Thyroid gland (tissue), 4 donors: ENCODE measurements at regions not wholly inside any gene's neighbourhood (a gene's known extent, or its start where the extent isn't known, plus 50 kb on each side); places are given as distances from the start of the nearest gene placed in this dataset.

ENCODE experiments used
- DNase-seq, 2 donors: peaks; one replicate each; pipeline ENCODE4 v3.0.0-alpha.2; 2019
- H3K27ac ChIP-seq, 3 donors: fragments of 200-600 bp; sonication (generic); 1 replicate in 2 of 3; 2 replicates in 1 of 3; pipeline ENCODE4 v1.5.1; 2016 to 2019; ENCODE audit warnings: mild to moderate bottlenecking in 1 of 3, moderate library complexity in 1 of 3
- H3K27me3 ChIP-seq: fragments of 200-600 bp; sonication (generic); one replicate; pipeline ENCODE4 v1.5.1; 2019
- H3K36me3 ChIP-seq, 2 donors: fragments of 200-600 bp; sonication (generic); one replicate each; pipeline ENCODE4 v1.5.1; 2016 to 2019
- H3K4me1 ChIP-seq, 2 donors: fragments of 200-600 bp; sonication (generic); one replicate each; pipeline ENCODE4 v1.5.1; 2017 to 2019
- H3K4me3 ChIP-seq, 3 donors: fragments of 200-600 bp; sonication (generic); replicated peaks in 1 of 3; 1 replicate in 2 of 3; 2 replicates in 1 of 3; pipeline ENCODE4 v1.5.1; 2016; ENCODE audit warnings: mild to moderate bottlenecking in 1 of 3
- H3K9me3 ChIP-seq: fragments of 200-600 bp; sonication (generic); one replicate; pipeline ENCODE4 v1.5.1; 2017
- POLR2A ChIP-seq, 2 donors: fragments of 450-650 bp; IDR thresholded peaks; one replicate each; pipeline ENCODE4 v1.6.1; 2017; ENCODE audit warnings: antibody characterized with exemption in 2 of 2, mild to moderate bottlenecking in 2 of 2, moderate library complexity in 1 of 2
- WGBS, 2 donors: methylation state at CpG; one replicate each; pipeline ENCODE4 v1.1.5; 2017; 5-methylcytosine and 5-hydroxymethylcytosine counted together
- intact Hi-C: fragments of 100-400 bp; cut with DNase I; formaldehyde crosslinking; loops from one replicate; pipeline ENCODE4 v1.15.1; 2023
- TF ChIP-seq, protein P1 (sequence below), 6 experiments: fragments of 200-600 bp in 3 of 6; fragments of 450-650 bp in 3 of 6; sonication (generic) in 3 of 6; IDR thresholded peaks; one replicate each; pipeline ENCODE4 v1.5.1; 2016 to 2019; ENCODE audit warnings: antibody characterized with exemption in 6 of 6, mild to moderate bottlenecking in 2 of 6, inconsistent platforms in 1 of 6, moderate library complexity in 1 of 6

DNA sequence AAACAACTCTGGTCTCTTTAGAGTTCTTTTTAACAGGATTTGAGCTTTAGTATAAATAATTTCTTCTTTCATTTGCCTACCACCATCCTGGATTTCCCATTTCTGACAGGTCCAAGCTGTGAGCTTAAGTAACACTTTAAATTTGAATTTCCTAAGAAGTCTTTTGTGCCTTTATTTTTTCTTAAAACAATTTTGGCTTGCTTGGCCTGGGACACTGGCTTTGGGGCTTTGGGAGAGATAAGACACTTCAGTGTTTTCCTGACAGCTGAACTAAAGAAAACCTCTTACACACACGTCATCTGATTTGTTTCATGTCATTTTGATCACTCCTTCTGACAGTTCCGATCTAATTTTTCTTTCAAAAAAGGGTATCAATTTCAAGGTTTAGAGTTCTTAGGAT lies 121.3 kb upstream of the BMPER start:
- Histone ChIP-seq H3K27ac (no peak overlapping the region), H3K4me1 (no peaks in the 10 kb centered on the region), H3K9me3 (no peaks in the 10 kb centered on the region), H3K36me3 (no peaks in the 10 kb centered on the region), H3K4me3 (no peak overlapping the region), H3K27me3 (no peaks in the 10 kb centered on the region)
- 91 to 94% methylated on average over 2 of the region's 2 CpGs for WGBS, 2 donors
- TF ChIP-seq, protein P1, sequence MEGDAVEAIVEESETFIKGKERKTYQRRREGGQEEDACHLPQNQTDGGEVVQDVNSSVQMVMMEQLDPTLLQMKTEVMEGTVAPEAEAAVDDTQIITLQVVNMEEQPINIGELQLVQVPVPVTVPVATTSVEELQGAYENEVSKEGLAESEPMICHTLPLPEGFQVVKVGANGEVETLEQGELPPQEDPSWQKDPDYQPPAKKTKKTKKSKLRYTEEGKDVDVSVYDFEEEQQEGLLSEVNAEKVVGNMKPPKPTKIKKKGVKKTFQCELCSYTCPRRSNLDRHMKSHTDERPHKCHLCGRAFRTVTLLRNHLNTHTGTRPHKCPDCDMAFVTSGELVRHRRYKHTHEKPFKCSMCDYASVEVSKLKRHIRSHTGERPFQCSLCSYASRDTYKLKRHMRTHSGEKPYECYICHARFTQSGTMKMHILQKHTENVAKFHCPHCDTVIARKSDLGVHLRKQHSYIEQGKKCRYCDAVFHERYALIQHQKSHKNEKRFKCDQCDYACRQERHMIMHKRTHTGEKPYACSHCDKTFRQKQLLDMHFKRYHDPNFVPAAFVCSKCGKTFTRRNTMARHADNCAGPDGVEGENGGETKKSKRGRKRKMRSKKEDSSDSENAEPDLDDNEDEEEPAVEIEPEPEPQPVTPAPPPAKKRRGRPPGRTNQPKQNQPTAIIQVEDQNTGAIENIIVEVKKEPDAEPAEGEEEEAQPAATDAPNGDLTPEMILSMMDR (IDR thresholded peaks at IDR 0.05), result no peak
- TF ChIP-seq POLR2A (IDR thresholded peaks at IDR 0.05), result no peak
- DNase-seq, result no peak
- intact Hi-C loops, result no loop called here

DNA sequence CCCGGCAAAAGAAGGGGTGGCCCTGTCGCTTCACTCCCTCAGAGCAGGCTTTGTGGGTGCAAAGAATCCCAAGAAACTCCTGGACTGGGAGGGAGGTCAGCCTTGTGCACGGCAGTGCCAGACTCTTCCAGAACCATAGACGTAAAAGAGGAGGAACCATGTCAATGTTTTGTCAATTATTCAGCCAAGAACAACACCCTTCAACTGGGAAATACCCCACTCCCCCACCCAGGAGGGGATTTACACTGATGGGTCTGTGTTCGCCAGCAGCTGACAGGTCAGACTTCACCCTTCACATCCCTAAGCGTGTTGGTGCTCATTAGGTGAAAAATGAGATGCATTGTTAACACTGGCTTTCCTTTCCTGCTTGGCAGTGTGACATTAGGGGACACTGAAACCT lies 116.8 kb upstream of the BMPER start:
- no peak overlapping the region for H3K4me3 ChIP-seq
- intact Hi-C loops, result no loop called here
- 77 to 80% methylated on average over 6 of the region's 6 CpGs for WGBS, 2 donors
- no peaks in the 10 kb centered on the region for H3K4me1 ChIP-seq
- TF ChIP-seq, protein P1 (IDR thresholded peaks at IDR 0.05), result no peak
- TF ChIP-seq POLR2A (IDR thresholded peaks at IDR 0.05), result no peak
- H3K9me3 ChIP-seq, result no peaks in the 10 kb centered on the region
- no peaks in the 10 kb centered on the region for H3K27me3 ChIP-seq
- H3K27ac ChIP-seq, result no peak overlapping the region
- no peak for DNase-seq
- no peaks in the 10 kb centered on the region for H3K36me3 ChIP-seq

DNA sequence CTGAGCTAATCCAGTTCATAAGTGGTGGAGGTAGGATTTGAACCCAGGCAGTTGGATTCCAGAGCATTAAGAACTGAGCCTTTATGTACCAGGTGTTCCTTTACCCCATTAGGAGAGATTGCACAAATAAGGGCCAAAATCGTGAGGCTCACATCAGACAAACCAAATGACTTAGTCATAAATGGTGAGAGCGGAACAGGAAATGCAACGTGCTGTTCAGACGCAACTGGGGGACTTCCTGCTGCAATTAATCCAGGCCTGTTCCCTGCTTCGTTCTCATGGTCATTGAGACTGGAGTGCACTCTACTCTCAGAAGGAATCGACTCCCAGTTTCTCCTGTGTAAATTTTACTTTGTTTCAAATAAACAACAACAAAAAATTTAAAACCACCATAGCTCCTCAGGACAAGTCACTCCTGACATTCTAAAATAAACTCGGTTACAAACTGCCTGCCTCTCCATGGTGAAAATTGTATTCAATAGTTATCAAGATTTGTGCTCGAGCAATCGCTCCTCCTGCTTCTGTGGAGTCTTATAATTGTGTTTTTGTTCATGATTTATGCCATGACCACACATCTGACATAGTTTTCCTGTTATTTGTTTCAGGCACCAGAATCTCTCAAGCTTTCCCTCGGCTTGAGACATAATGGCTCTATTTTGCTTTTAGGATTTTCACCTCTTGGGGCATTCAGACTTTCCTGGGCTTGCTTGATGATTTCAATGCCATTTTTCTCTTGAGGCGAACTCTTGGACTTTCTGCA lies 115.3 kb upstream of the BMPER start:
- WGBS, 2 donors, result 73 to 74% methylated on average over 11 of the region's 11 CpGs
- TF ChIP-seq POLR2A (IDR thresholded peaks at IDR 0.05), result no peak
- TF ChIP-seq, protein P1 (IDR thresholded peaks at IDR 0.05), result no peak
- intact Hi-C loops, result no loop called here

DNA sequence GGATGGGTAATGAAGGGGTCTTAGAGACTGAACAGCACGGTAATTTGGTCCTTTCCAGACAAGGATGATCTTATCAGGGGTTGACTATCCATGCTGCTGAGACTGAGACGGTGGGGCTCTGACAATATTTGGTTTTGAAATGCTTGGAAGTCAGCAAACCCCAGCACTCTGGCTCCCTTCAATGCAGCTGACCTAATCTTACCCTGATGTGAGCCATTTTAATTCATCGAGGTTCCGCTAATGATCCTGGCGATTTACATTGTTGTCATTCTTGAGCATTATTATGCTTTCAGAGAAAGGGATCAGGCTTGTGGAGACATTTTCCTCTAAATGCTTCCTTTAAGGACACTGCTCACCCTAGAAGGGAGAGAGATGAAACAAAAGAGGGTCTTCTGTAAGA lies 114.6 kb upstream of the BMPER start:
- H3K4me3 ChIP-seq, result no peak overlapping the region
- H3K4me1 ChIP-seq, result no peaks in the 10 kb centered on the region
- H3K9me3 ChIP-seq, result no peaks in the 10 kb centered on the region
- no peaks in the 10 kb centered on the region for H3K27me3 ChIP-seq
- WGBS, 2 donors, result 59 to 65% methylated on average over 5 of the region's 5 CpGs
- no peaks in the 10 kb centered on the region for H3K36me3 ChIP-seq
- TF ChIP-seq, protein P1 (IDR thresholded peaks at IDR 0.05), result no peak
- no peak for TF ChIP-seq POLR2A (IDR thresholded peaks at IDR 0.05)
- intact Hi-C loops, result no loop called here
- no peak for DNase-seq
- no peak overlapping the region for H3K27ac ChIP-seq

More for the DNA sequence above, 115.3 kb upstream of the BMPER start:
- no peaks in the 10 kb centered on the region for H3K4me1 ChIP-seq
- H3K36me3 ChIP-seq, result no peaks in the 10 kb centered on the region
- H3K27me3 ChIP-seq, result no peaks in the 10 kb centered on the region
- no peak overlapping the region for H3K4me3 ChIP-seq
- H3K9me3 ChIP-seq, result no peaks in the 10 kb centered on the region
- no peak overlapping the region for H3K27ac ChIP-seq
- DNase-seq, result no peak

GRCh38 chr7:33792041-33792440 lies 113.3 kb upstream of the BMPER start:
- H3K4me1 ChIP-seq, result no peaks in the 10 kb centered on the region
- TF ChIP-seq POLR2A (IDR thresholded peaks at IDR 0.05), result no peak
- TF ChIP-seq, protein P1 (IDR thresholded peaks at IDR 0.05), result no peak
- WGBS, 2 donors, result 99 to 100% methylated on average over 2 of the region's 2 CpGs
- DNase-seq, result no peak
- no peaks in the 10 kb centered on the region for H3K9me3 ChIP-seq
- no peak overlapping the region for H3K27ac ChIP-seq
- no peak overlapping the region for H3K4me3 ChIP-seq
- H3K27me3 ChIP-seq, result no peaks in the 10 kb centered on the region
- intact Hi-C loops, result no loop called here
- no peaks in the 10 kb centered on the region for H3K36me3 ChIP-seq
